ENCODE measurements at regions not wholly inside any gene's neighbourhood (a gene's known extent, or its start where the extent isn't known, plus 50 kb on each side); places are given as distances from the start of the nearest gene placed in this dataset.

- Histone ChIP-seq H3K9me2 (replicated peaks; ENCODE audit: control insufficient read depth, low read length) (no peaks in the 10 kb centered on the region), H3K4me3 (ENCODE audit: low read length) (no peak overlapping the region), H3K27me3 (ENCODE audit: control insufficient read depth, low read length) (no peaks in the 10 kb centered on the region)
Observed at GRCh38 chr9:134226221-134226930, 62.0 kb upstream of the RNU6ATAC start.

GRCh38 chr9:134227451-134228411, 63.4 kb upstream of the RNU6ATAC start:
- Histone ChIP-seq H3K27me3 (ENCODE audit: control insufficient read depth, low read length) (no peaks in the 10 kb centered on the region), H3K4me1 (ENCODE audit: control insufficient read depth, low read length) (no peaks in the 10 kb centered on the region)

More at GRCh38 chr9:134226221-134226930, 62.0 kb upstream of the RNU6ATAC start:
- Histone ChIP-seq H3K27ac (ENCODE audit: low read depth, low read length) (no peak overlapping the region), H3K4me2 (ENCODE audit: low read length) (no peak overlapping the region), H3K36me3 (ENCODE audit: control insufficient read depth, low read length) (no peaks in the 10 kb centered on the region), H3K9me3 (ENCODE audit: control insufficient read depth, insufficient read depth, low read length) (no peaks in the 10 kb centered on the region), H3K4me1 (ENCODE audit: control insufficient read depth, low read length) (no peaks in the 10 kb centered on the region), H3F3A (ENCODE audit: control insufficient read depth, insufficient read depth) (no peaks in the 10 kb centered on the region), H4K20me1 (ENCODE audit: control insufficient read depth, insufficient read depth, low read depth, low read length) (no peaks in the 10 kb centered on the region), H3K79me2 (ENCODE audit: control insufficient read depth, low read length) (no peaks in the 10 kb centered on the region)
- no peak for TF ChIP-seq CTCF (IDR thresholded peaks at IDR 0.05; ENCODE audit: low read depth, low read length, poor library complexity, severe bottlenecking)
- no peak for TF ChIP-seq EZH2phosphoT487 (IDR thresholded peaks at IDR 0.05; ENCODE audit: borderline replicate concordance, low read length)

GRCh38 chr9:134228649-134229048, 64.3 kb upstream of the RNU6ATAC start:
- Histone ChIP-seq H3K4me2 (ENCODE audit: low read length) (no peak overlapping the region), H3K9me3 (ENCODE audit: control insufficient read depth, insufficient read depth, low read length) (no peaks in the 10 kb centered on the region), H3K9me2 (replicated peaks; ENCODE audit: control insufficient read depth, low read length) (no peaks in the 10 kb centered on the region), H3K36me3 (ENCODE audit: control insufficient read depth, low read length) (no peaks in the 10 kb centered on the region), H3K27me3 (ENCODE audit: control insufficient read depth, low read length) (no peaks in the 10 kb centered on the region), H3K79me2 (ENCODE audit: control insufficient read depth, low read length) (no peaks in the 10 kb centered on the region), H3F3A (ENCODE audit: control insufficient read depth, insufficient read depth) (no peaks in the 10 kb centered on the region), H4K20me1 (ENCODE audit: control insufficient read depth, insufficient read depth, low read depth, low read length) (no peaks in the 10 kb centered on the region), H3K4me1 (ENCODE audit: control insufficient read depth, low read length) (no peaks in the 10 kb centered on the region), H3K4me3 (ENCODE audit: low read length) (no peak overlapping the region), H3K27ac (ENCODE audit: low read depth, low read length) (no peak overlapping the region)
- TF ChIP-seq EZH2phosphoT487 (IDR thresholded peaks at IDR 0.05; ENCODE audit: borderline replicate concordance, low read length), result no peak
- TF ChIP-seq CTCF (IDR thresholded peaks at IDR 0.05; ENCODE audit: low read depth, low read length, poor library complexity, severe bottlenecking), result no peak

More at GRCh38 chr9:134227451-134228411, 63.4 kb upstream of the RNU6ATAC start:
- H3K4me3 ChIP-seq (ENCODE audit: low read length), result no peak overlapping the region
- no peaks in the 10 kb centered on the region for H3K36me3 ChIP-seq (ENCODE audit: control insufficient read depth, low read length)
- no peaks in the 10 kb centered on the region for H3K9me2 ChIP-seq (replicated peaks; ENCODE audit: control insufficient read depth, low read length)
- no peaks in the 10 kb centered on the region for H3K9me3 ChIP-seq (ENCODE audit: control insufficient read depth, insufficient read depth, low read length)
- no peaks in the 10 kb centered on the region for H3F3A ChIP-seq (ENCODE audit: control insufficient read depth, insufficient read depth)
- TF ChIP-seq CTCF (IDR thresholded peaks at IDR 0.05; ENCODE audit: low read depth, low read length, poor library complexity, severe bottlenecking) (no peak), EZH2phosphoT487 (IDR thresholded peaks at IDR 0.05; ENCODE audit: borderline replicate concordance, low read length) (no peak)
- no peaks in the 10 kb centered on the region for H3K79me2 ChIP-seq (ENCODE audit: control insufficient read depth, low read length)
- H3K27ac ChIP-seq (ENCODE audit: low read depth, low read length), result no peak overlapping the region
- H3K4me2 ChIP-seq (ENCODE audit: low read length), result no peak overlapping the region
- H4K20me1 ChIP-seq (ENCODE audit: control insufficient read depth, insufficient read depth, low read depth, low read length), result no peaks in the 10 kb centered on the region

All from DOHH2 (cell line).